Effector memory CD8-positive, alpha-beta T cell (primary cell): ENCODE measurements at regions not wholly inside any gene's neighbourhood (a gene's known extent, or its start where the extent isn't known, plus 50 kb on each side); places are given as distances from the start of the nearest gene placed in this dataset.

Source experiments
- ATAC-seq: fragments of 150-1000 bp; cut with Tn5 transposase; replicated peaks from 2 replicates; pipeline ENCODE4 v1.10.0; 2021; ENCODE audit warnings: mild to moderate bottlenecking, moderate library complexity
- DNase-seq, 3 experiments: peaks; one replicate each; pipeline ENCODE4 v3.0.0; 2021
- H3K27ac Mint-ChIP-seq, 2 donors: one replicate each; pipeline ENCODE4 v1.8.0; 2022; ENCODE audit warnings: mild to moderate bottlenecking in 2 of 2, mixed read lengths in 2 of 2, moderate library complexity in 2 of 2
- H3K27me3 Mint-ChIP-seq, 2 donors: one replicate each; pipeline ENCODE4 v1.8.0; 2022; ENCODE audit warnings: mixed read lengths in 2 of 2
- H3K36me3 Mint-ChIP-seq: one replicate; pipeline ENCODE4 v1.8.0; 2022; ENCODE audit warnings: mild to moderate bottlenecking, moderate library complexity, mixed read lengths; ENCODE audit not compliant: insufficient read depth
- H3K4me1 Mint-ChIP-seq, 2 donors: one replicate each; pipeline ENCODE4 v1.8.0; 2022; ENCODE audit warnings: low read depth in 2 of 2, mixed read lengths in 2 of 2
- H3K4me3 Mint-ChIP-seq, 2 donors: one replicate each; pipeline ENCODE4 v1.8.0; 2022; ENCODE audit warnings: mild to moderate bottlenecking in 2 of 2, mixed read lengths in 2 of 2, moderate library complexity in 2 of 2
- H3K9me3 Mint-ChIP-seq, 2 donors: one replicate each; pipeline ENCODE4 v1.8.0; 2022; ENCODE audit warnings: mixed read lengths in 2 of 2

GRCh38 chr17:6346156-6346786 lies 88.7 kb downstream of the AIPL1 start:
- Mint-ChIP-seq H3K4me3 (no peak overlapping the region), H3K4me1 (no peaks in the 10 kb centered on the region), H3K27me3 (peaks cover 28 to 64% of the 10 kb centered on the region in 2 donors), H3K9me3 (no peaks in the 10 kb centered on the region), H3K27ac (no peak overlapping the region), H3K36me3 (no peaks in the 10 kb centered on the region)
- DNase-seq (no peak), ATAC-seq (no peak)

- no peak for DNase-seq
- Mint-ChIP-seq H3K27me3 (peaks cover 19 to 54% of the 10 kb centered on the region in 2 donors), H3K4me1 (no peaks in the 10 kb centered on the region), H3K4me3 (no peak overlapping the region), H3K27ac (no peak overlapping the region), H3K36me3 (no peaks in the 10 kb centered on the region), H3K9me3 (no peaks in the 10 kb centered on the region)
- ATAC-seq: no peak
These were observed 91.2 kb downstream of the AIPL1 start for GRCh38 chr17:6343736-6344135.

- H3K4me1 Mint-ChIP-seq: no peaks in the 10 kb centered on the region
- no peaks in the 10 kb centered on the region for H3K9me3 Mint-ChIP-seq
- H3K27ac Mint-ChIP-seq: no peak overlapping the region
- no peak overlapping the region for H3K4me3 Mint-ChIP-seq
- DNase-seq (no peak), ATAC-seq (no peak)
- no peaks in the 10 kb centered on the region for H3K36me3 Mint-ChIP-seq
- peaks cover 20 to 54% of the 10 kb centered on the region in 2 donors for H3K27me3 Mint-ChIP-seq
These were observed 91.7 kb downstream of the AIPL1 start for GRCh38 chr17:6343191-6343590.

- ATAC-seq: no peak
- H3K4me3 Mint-ChIP-seq: no peak overlapping the region
- H3K4me1 Mint-ChIP-seq: no peaks in the 10 kb centered on the region
- no peak overlapping the region for H3K27ac Mint-ChIP-seq
- H3K9me3 Mint-ChIP-seq: no peaks in the 10 kb centered on the region
- no peaks in the 10 kb centered on the region for H3K36me3 Mint-ChIP-seq
- H3K27me3 Mint-ChIP-seq: peaks cover 19 to 44% of the 10 kb centered on the region in 2 donors
- DNase-seq: no peak
These were observed 94.2 kb downstream of the AIPL1 start for GRCh38 chr17:6340708-6341107.

GRCh38 chr17:6334386-6334785 lies 100.5 kb downstream of the AIPL1 start:
- no peak overlapping the region for H3K4me3 Mint-ChIP-seq
- H3K36me3 Mint-ChIP-seq: no peaks in the 10 kb centered on the region
- peaks cover 26 to 33% of the 10 kb centered on the region in 2 donors for H3K27me3 Mint-ChIP-seq
- no peaks in the 10 kb centered on the region for H3K4me1 Mint-ChIP-seq
- H3K27ac Mint-ChIP-seq: no peak overlapping the region
- no peak for ATAC-seq
- DNase-seq: no peak
- H3K9me3 Mint-ChIP-seq: no peaks in the 10 kb centered on the region

- Mint-ChIP-seq H3K27ac (no peak overlapping the region), H3K36me3 (no peaks in the 10 kb centered on the region), H3K9me3 (no peaks in the 10 kb centered on the region), H3K4me3 (no peak overlapping the region), H3K4me1 (no peaks in the 10 kb centered on the region), H3K27me3 (peaks cover 39% of the 10 kb centered on the region in 2 donors)
- ATAC-seq: no peak
- no peak for DNase-seq
These were observed 104.0 kb downstream of the AIPL1 start for GRCh38 chr17:6330936-6331335.

- H3K4me3 Mint-ChIP-seq: no peak overlapping the region
- H3K36me3 Mint-ChIP-seq: no peaks in the 10 kb centered on the region
- no peaks in the 10 kb centered on the region for H3K4me1 Mint-ChIP-seq
- no peaks in the 10 kb centered on the region for H3K9me3 Mint-ChIP-seq
- DNase-seq: no peak
- no peak overlapping the region for H3K27ac Mint-ChIP-seq
- peaks cover 35 to 63% of the 10 kb centered on the region in 2 donors for H3K27me3 Mint-ChIP-seq
- no peak for ATAC-seq
These were observed 106.6 kb downstream of the AIPL1 start for GRCh38 chr17:6328279-6328678.

- H3K4me1 Mint-ChIP-seq: no peaks in the 10 kb centered on the region
- no peak for ATAC-seq
- H3K4me3 Mint-ChIP-seq: no peak overlapping the region
- H3K27me3 Mint-ChIP-seq: peaks cover 35 to 64% of the 10 kb centered on the region in 2 donors
- H3K36me3 Mint-ChIP-seq: no peaks in the 10 kb centered on the region
- DNase-seq: no peak
- no peak overlapping the region for H3K27ac Mint-ChIP-seq
- no peaks in the 10 kb centered on the region for H3K9me3 Mint-ChIP-seq
These were observed 107.9 kb downstream of the AIPL1 start for GRCh38 chr17:6327007-6327406.

- ATAC-seq: no peak
- H3K27me3 Mint-ChIP-seq: peaks cover 38 to 67% of the 10 kb centered on the region in 2 donors
These were observed 108.4 kb downstream of the AIPL1 start for GRCh38 chr17:6326483-6326882.

GRCh38 chr17:6325741-6326140 lies 109.2 kb downstream of the AIPL1 start:
- Mint-ChIP-seq H3K4me1 (no peaks in the 10 kb centered on the region), H3K27ac (no peak overlapping the region), H3K4me3 (no peak overlapping the region), H3K27me3 (peaks cover 43 to 71% of the 10 kb centered on the region in 2 donors), H3K9me3 (no peaks in the 10 kb centered on the region), H3K36me3 (no peaks in the 10 kb centered on the region)
- ATAC-seq (no peak), DNase-seq (no peak)

More at GRCh38 chr17:6326483-6326882, 108.4 kb downstream of the AIPL1 start:
- Mint-ChIP-seq H3K4me1 (no peaks in the 10 kb centered on the region), H3K36me3 (no peaks in the 10 kb centered on the region), H3K27ac (no peak overlapping the region), H3K9me3 (no peaks in the 10 kb centered on the region), H3K4me3 (no peak overlapping the region)
- DNase-seq: no peak

GRCh38 chr17:6325051-6325450 lies 109.9 kb downstream of the AIPL1 start:
- no peaks in the 10 kb centered on the region for H3K36me3 Mint-ChIP-seq
- H3K27ac Mint-ChIP-seq: no peak overlapping the region
- ATAC-seq (no peak), DNase-seq (no peak)
- H3K4me1 Mint-ChIP-seq: no peaks in the 10 kb centered on the region
- H3K4me3 Mint-ChIP-seq: no peak overlapping the region
- peaks cover 36 to 67% of the 10 kb centered on the region in 2 donors for H3K27me3 Mint-ChIP-seq
- H3K9me3 Mint-ChIP-seq: no peaks in the 10 kb centered on the region

GRCh38 chr17:6323626-6324356 lies 111.1 kb downstream of the AIPL1 start:
- no peak for ATAC-seq
- Mint-ChIP-seq H3K27me3 (peaks cover 29 to 59% of the 10 kb centered on the region in 2 donors), H3K4me3 (no peak overlapping the region), H3K36me3 (no peaks in the 10 kb centered on the region), H3K9me3 (no peaks in the 10 kb centered on the region), H3K27ac (no peak overlapping the region), H3K4me1 (no peaks in the 10 kb centered on the region)
- no peak for DNase-seq

GRCh38 chr17:6322316-6322715 lies 112.6 kb downstream of the AIPL1 start:
- H3K27ac Mint-ChIP-seq: no peak overlapping the region

GRCh38 chr17:6314311-6314710 lies 120.6 kb downstream of the AIPL1 start:
- DNase-seq: no peak
- Mint-ChIP-seq H3K4me1 (no peaks in the 10 kb centered on the region), H3K9me3 (no peaks in the 10 kb centered on the region), H3K27ac (no peak overlapping the region), H3K4me3 (no peak overlapping the region), H3K27me3 (peaks cover 40 to 55% of the 10 kb centered on the region in 2 donors), H3K36me3 (no peaks in the 10 kb centered on the region)
- ATAC-seq: no peak

More at GRCh38 chr17:6322316-6322715, 112.6 kb downstream of the AIPL1 start:
- Mint-ChIP-seq H3K27me3 (peaks cover 23 to 57% of the 10 kb centered on the region in 2 donors), H3K4me3 (no peak overlapping the region), H3K4me1 (no peaks in the 10 kb centered on the region), H3K36me3 (no peaks in the 10 kb centered on the region), H3K9me3 (no peaks in the 10 kb centered on the region)
- ATAC-seq (no peak), DNase-seq (no peak)
